ENCODE measurements at regions not wholly inside any gene's neighbourhood (a gene's known extent, or its start where the extent isn't known, plus 50 kb on each side); places are given as distances from the start of the nearest gene placed in this dataset.
"Not testable (repeated sequence)": the region's sequence is repeated elsewhere in the genome, so short reads cannot be mapped to it uniquely, and the experiment has no call there.

- Histone ChIP-seq H4K20me1 (ENCODE audit: insufficient read depth, poor library complexity, severe bottlenecking) (no peaks in the 10 kb centered on the region), H3K79me2 (no peaks in the 10 kb centered on the region), H3K4me3 (no peak overlapping the region), H3K4me2 (no peak overlapping the region), H3K4me1 (ENCODE audit: insufficient read depth) (no peaks in the 10 kb centered on the region), H3K36me3 (replicated peaks; ENCODE audit: insufficient read depth, low read depth) (no peaks in the 10 kb centered on the region), H2AFZ (no peak overlapping the region), H3K27me3 (peaks cover 6% of the 10 kb centered on the region), H3K9me3 (ENCODE audit: low read depth) (no peaks in the 10 kb centered on the region), H3K27ac (no peak overlapping the region), H3K9me2 (replicated peaks; ENCODE audit: insufficient read depth) (no peaks in the 10 kb centered on the region)
- no peak for DNase-seq (ENCODE audit: low spot score)
- 80% methylated on average over 2 of the region's 2 CpGs for WGBS (ENCODE audit: low lambda C conversion rate, missing lambda C conversion rate)
- TF ChIP-seq EZH2 (IDR thresholded peaks at IDR 0.05; ENCODE audit: borderline replicate concordance) (no peak), EZH2phosphoT487 (IDR thresholded peaks at IDR 0.05; ENCODE audit: low read depth, severe bottlenecking, unreplicated experiment) (no peak)
- TF ChIP-seq, protein P1, sequence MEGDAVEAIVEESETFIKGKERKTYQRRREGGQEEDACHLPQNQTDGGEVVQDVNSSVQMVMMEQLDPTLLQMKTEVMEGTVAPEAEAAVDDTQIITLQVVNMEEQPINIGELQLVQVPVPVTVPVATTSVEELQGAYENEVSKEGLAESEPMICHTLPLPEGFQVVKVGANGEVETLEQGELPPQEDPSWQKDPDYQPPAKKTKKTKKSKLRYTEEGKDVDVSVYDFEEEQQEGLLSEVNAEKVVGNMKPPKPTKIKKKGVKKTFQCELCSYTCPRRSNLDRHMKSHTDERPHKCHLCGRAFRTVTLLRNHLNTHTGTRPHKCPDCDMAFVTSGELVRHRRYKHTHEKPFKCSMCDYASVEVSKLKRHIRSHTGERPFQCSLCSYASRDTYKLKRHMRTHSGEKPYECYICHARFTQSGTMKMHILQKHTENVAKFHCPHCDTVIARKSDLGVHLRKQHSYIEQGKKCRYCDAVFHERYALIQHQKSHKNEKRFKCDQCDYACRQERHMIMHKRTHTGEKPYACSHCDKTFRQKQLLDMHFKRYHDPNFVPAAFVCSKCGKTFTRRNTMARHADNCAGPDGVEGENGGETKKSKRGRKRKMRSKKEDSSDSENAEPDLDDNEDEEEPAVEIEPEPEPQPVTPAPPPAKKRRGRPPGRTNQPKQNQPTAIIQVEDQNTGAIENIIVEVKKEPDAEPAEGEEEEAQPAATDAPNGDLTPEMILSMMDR (IDR thresholded peaks at IDR 0.05; ENCODE audit: poor library complexity) = no peak
These were observed 68.5 kb upstream of the CACNA1D start for GRCh38 chr3:53425936-53426335.

DNA sequence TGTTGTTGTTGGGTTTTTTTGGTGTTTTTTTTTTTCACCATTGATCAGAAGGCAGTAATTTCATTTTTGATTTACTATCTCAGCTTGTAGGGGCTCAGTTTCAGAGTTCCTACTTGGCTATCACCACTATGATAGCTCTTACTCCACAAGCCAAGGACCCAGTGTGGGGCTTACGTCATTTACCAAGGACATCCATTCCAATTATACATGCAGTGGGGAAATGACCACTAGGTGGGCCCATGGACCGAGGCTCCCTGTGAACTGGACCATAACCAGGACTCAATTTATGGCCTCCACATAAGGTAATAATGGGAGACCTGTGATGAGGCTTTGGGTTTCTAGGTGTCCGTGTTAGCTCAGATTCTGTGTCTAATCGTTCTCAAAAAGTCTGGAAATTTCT lies 67.5 kb upstream of the CACNA1D start:
- H4K20me1 ChIP-seq (ENCODE audit: insufficient read depth, poor library complexity, severe bottlenecking) = no peaks in the 10 kb centered on the region
- H3K9me2 ChIP-seq (replicated peaks; ENCODE audit: insufficient read depth) = no peaks in the 10 kb centered on the region
- DNase-seq (ENCODE audit: low spot score) = no peak
- no peaks in the 10 kb centered on the region for H3K36me3 ChIP-seq (replicated peaks; ENCODE audit: insufficient read depth, low read depth)
- 81% methylated on average over 4 of the region's 4 CpGs for WGBS (ENCODE audit: low lambda C conversion rate, missing lambda C conversion rate)
- no peaks in the 10 kb centered on the region for H3K79me2 ChIP-seq
- H3K27ac ChIP-seq = no peak overlapping the region
- TF ChIP-seq EZH2phosphoT487 (IDR thresholded peaks at IDR 0.05; ENCODE audit: low read depth, severe bottlenecking, unreplicated experiment) = no peak
- TF ChIP-seq EZH2 (IDR thresholded peaks at IDR 0.05; ENCODE audit: borderline replicate concordance) = no peak
- TF ChIP-seq, protein P1 (IDR thresholded peaks at IDR 0.05; ENCODE audit: poor library complexity) = no peak
- no peaks in the 10 kb centered on the region for H3K4me1 ChIP-seq (ENCODE audit: insufficient read depth)
- H2AFZ ChIP-seq = no peak overlapping the region
- H3K27me3 ChIP-seq = peaks cover 9% of the 10 kb centered on the region
- no peak overlapping the region for H3K4me2 ChIP-seq
- no peak overlapping the region for H3K4me3 ChIP-seq
- no peaks in the 10 kb centered on the region for H3K9me3 ChIP-seq (ENCODE audit: low read depth)

DNA sequence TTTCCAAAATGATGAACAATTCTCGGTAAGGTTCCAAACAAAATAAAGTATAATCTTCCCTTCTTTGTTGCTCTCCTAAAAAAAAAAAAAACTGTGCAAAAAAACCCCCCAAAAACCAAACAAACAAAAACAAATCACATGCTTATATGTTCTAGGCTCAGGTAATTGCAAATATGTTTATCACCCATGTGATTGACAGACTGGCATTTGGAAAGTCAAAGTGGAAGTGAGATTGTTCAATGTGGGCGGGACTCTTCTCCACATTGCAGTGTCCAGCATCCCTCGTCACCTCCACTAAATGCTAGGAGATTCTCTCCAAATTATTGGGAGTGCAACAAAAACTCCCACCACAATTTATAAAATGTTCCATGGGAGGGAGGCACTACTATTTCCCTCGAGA lies 57.6 kb upstream of the CACNA1D start:
- 92% methylated on average over 4 of the region's 4 CpGs for WGBS (ENCODE audit: low lambda C conversion rate, missing lambda C conversion rate)
- Histone ChIP-seq H3K27me3 (peaks cover 3% of the 10 kb centered on the region), H3K4me2 (no peak overlapping the region), H4K20me1 (ENCODE audit: insufficient read depth, poor library complexity, severe bottlenecking) (no peaks in the 10 kb centered on the region), H3K4me3 (no peak overlapping the region), H3K9me2 (replicated peaks; ENCODE audit: insufficient read depth) (no peaks in the 10 kb centered on the region), H3K4me1 (ENCODE audit: insufficient read depth) (no peaks in the 10 kb centered on the region), H3K9me3 (ENCODE audit: low read depth) (no peaks in the 10 kb centered on the region), H3K36me3 (replicated peaks; ENCODE audit: insufficient read depth, low read depth) (no peaks in the 10 kb centered on the region), H2AFZ (no peak overlapping the region), H3K27ac (no peak overlapping the region), H3K79me2 (no peaks in the 10 kb centered on the region)
- TF ChIP-seq EZH2phosphoT487 (IDR thresholded peaks at IDR 0.05; ENCODE audit: low read depth, severe bottlenecking, unreplicated experiment) = no peak
- TF ChIP-seq, protein P1 (IDR thresholded peaks at IDR 0.05; ENCODE audit: poor library complexity) = no peak
- TF ChIP-seq EZH2 (IDR thresholded peaks at IDR 0.05; ENCODE audit: borderline replicate concordance) = no peak
- no peak for DNase-seq (ENCODE audit: low spot score)

DNA sequence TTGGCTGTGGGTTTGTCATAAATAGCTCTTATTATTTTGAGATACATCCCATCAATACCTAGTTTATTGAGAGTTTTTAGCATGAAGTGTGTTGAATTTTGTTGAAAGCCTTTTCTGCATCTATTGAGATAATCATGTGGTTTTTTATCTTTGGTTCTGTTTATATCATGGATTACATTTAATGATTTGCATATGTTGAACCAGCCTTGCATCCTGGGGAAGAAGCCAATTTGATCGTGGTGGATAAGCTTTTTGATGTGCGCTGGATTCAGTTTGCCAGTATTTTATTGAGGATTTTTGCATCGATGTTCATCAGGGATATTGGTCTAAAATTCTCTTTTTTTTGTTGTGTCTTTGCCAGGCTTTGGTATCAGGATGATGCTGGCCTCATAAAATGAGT lies 51.5 kb upstream of the CACNA1D start:
- not testable (repeated sequence) for H4K20me1 ChIP-seq (ENCODE audit: insufficient read depth, poor library complexity, severe bottlenecking); H3K4me1 ChIP-seq (ENCODE audit: insufficient read depth); H3K9me3 ChIP-seq (ENCODE audit: low read depth); H3K27me3 ChIP-seq; DNase-seq (ENCODE audit: low spot score); H3K4me2 ChIP-seq; H3K36me3 ChIP-seq (replicated peaks; ENCODE audit: insufficient read depth, low read depth); H3K4me3 ChIP-seq; H3K79me2 ChIP-seq; H3K27ac ChIP-seq; H3K9me2 ChIP-seq (replicated peaks; ENCODE audit: insufficient read depth); H2AFZ ChIP-seq
- 66% methylated on average over 3 of the region's 3 CpGs for WGBS (ENCODE audit: low lambda C conversion rate, missing lambda C conversion rate)
